ENCODE measurements at regions not wholly inside any gene's neighbourhood (a gene's known extent, or its start where the extent isn't known, plus 50 kb on each side); places are given as distances from the start of the nearest gene placed in this dataset.
A peak's percentile ranks its signal among the peaks of the same experiment; 100 is the strongest.

GRCh38 chr17:77377710-77378235, 237.0 kb downstream of the SEC14L1 start:
- FAIRE-seq (no peak), ATAC-seq (no peak), DNase-seq (peak in 1 of 6 donors; percentile 60)
- intact Hi-C loops (cut with DNase I): no loop called here
- Histone ChIP-seq H3K4me1 (peaks cover 29 to 50% (median 29%) of the 10 kb centered on the region in 3 donors), H3K9me3 (no peaks in the 10 kb centered on the region), H3K27ac (peak overlapping the region; percentile 39 to 89 (median 72)), H3K4me3 (no peak overlapping the region), H3K27me3 (peaks cover 0 to 6% (median 0%) of the 10 kb centered on the region in 4 donors), H3K36me3 (no peaks in the 10 kb centered on the region)
- WGBS, 2 donors: 38 to 39% methylated on average over 11 of the region's 11 CpGs
- TF ChIP-seq CTCF (IDR thresholded peaks at IDR 0.05): no peak

GRCh38 chr17:77378318-77379064, 237.7 kb downstream of the SEC14L1 start:
- intact Hi-C loops (cut with DNase I): no loop called here
- DNase-seq: peak in 1 of 6 donors; percentile 62
- no peak overlapping the region for H3K27ac ChIP-seq
- TF ChIP-seq CTCF (IDR thresholded peaks at IDR 0.05): no peak
- H3K36me3 ChIP-seq: no peaks in the 10 kb centered on the region
- 83 to 90% methylated on average over 22 of the region's 22 CpGs for WGBS, 2 donors
- no peak overlapping the region for H3K4me3 ChIP-seq
- peaks cover 26 to 53% (median 36%) of the 10 kb centered on the region in 3 donors for H3K4me1 ChIP-seq
- peaks cover 0 to 9% (median 0%) of the 10 kb centered on the region in 4 donors for H3K27me3 ChIP-seq
- no peak for ATAC-seq
- FAIRE-seq: no peak
- no peaks in the 10 kb centered on the region for H3K9me3 ChIP-seq

GRCh38 chr17:77379065-77379428, 238.3 kb downstream of the SEC14L1 start:
- H3K9me3 ChIP-seq: no peaks in the 10 kb centered on the region
- peaks cover 0 to 11% (median 0%) of the 10 kb centered on the region in 4 donors for H3K27me3 ChIP-seq
- TF ChIP-seq CTCF (IDR thresholded peaks at IDR 0.05): no peak
- 91 to 95% methylated on average over 11 of the region's 11 CpGs for WGBS, 2 donors
- FAIRE-seq (no peak), DNase-seq (peak in 1 of 6 donors; percentile 66), ATAC-seq (no peak)
- intact Hi-C loops (cut with DNase I): no loop called here
- no peaks in the 10 kb centered on the region for H3K36me3 ChIP-seq
- H3K4me3 ChIP-seq: no peak overlapping the region
- H3K27ac ChIP-seq: no peak overlapping the region
- peaks cover 21 to 53% (median 42%) of the 10 kb centered on the region in 3 donors for H3K4me1 ChIP-seq

- intact Hi-C loops (cut with DNase I): no loop called here
- DNase-seq: no peak
- FAIRE-seq: no peak
- 73 to 90% methylated on average over 5 to 6 of the region's 6 CpGs for WGBS, 2 donors
- Histone ChIP-seq H3K36me3 (no peaks in the 10 kb centered on the region), H3K27me3 (peaks cover 0 to 11% (median 0%) of the 10 kb centered on the region in 4 donors), H3K9me3 (no peaks in the 10 kb centered on the region), H3K4me3 (no peak overlapping the region), H3K27ac (peak overlapping the region in 1 of 4 donors; percentile 44), H3K4me1 (peaks cover 21 to 51% (median 46%) of the 10 kb centered on the region in 3 donors)
- no peak for TF ChIP-seq CTCF (IDR thresholded peaks at IDR 0.05)
- ATAC-seq: no peak
Observed at GRCh38 chr17:77379832-77380231, 239.1 kb downstream of the SEC14L1 start.

Data from pancreas (tissue), 10 donors.